Right renal cortex interstitium (tissue), 3 donors: ENCODE measurements at regions not wholly inside any gene's neighbourhood (a gene's known extent, or its start where the extent isn't known, plus 50 kb on each side); places are given as distances from the start of the nearest gene placed in this dataset.
"Not testable (repeated sequence)": the region's sequence is repeated elsewhere in the genome, so short reads cannot be mapped to it uniquely, and the experiment has no call there.

Experiments
- DNase-seq, 3 donors: peaks; one replicate each; pipeline ENCODE4 v3.0.0-alpha.2; 2013; ENCODE audit warnings: low read depth in 3 of 3, low spot score in 2 of 3

GRCh38 chr4:52370576-52370975 is 288.5 kb downstream of the USP46 start:
- no peak for DNase-seq

- no peak for DNase-seq
Observed at GRCh38 chr4:52371841-52372240, 287.3 kb downstream of the USP46 start.

- no peak for DNase-seq
Observed at GRCh38 chr4:52372269-52372668, 286.8 kb downstream of the USP46 start.

GRCh38 chr4:52372747-52373146 is 286.4 kb downstream of the USP46 start:
- no peak for DNase-seq

GRCh38 chr4:52373650-52374049 is 285.5 kb downstream of the USP46 start:
- no peak for DNase-seq

- no peak for DNase-seq
Observed at GRCh38 chr4:52374877-52375276, 284.2 kb downstream of the USP46 start.

- DNase-seq: peak in 1 of 3 donors; percentile 50
Observed at GRCh38 chr4:52376132-52376704, 282.9 kb downstream of the USP46 start.

- DNase-seq: no peak
Observed at GRCh38 chr4:52377563-52377962, 281.5 kb downstream of the USP46 start.

GRCh38 chr4:52407545-52407944 is 251.6 kb downstream of the USP46 start:
- DNase-seq: no peak

GRCh38 chr4:52408032-52408431 is 251.1 kb downstream of the USP46 start:
- DNase-seq: no peak

- no peak for DNase-seq
Observed at GRCh38 chr4:52408471-52408870, 250.6 kb downstream of the USP46 start.

GRCh38 chr4:52409766-52410165 is 249.3 kb downstream of the USP46 start:
- not testable (repeated sequence) for DNase-seq

- DNase-seq: no peak
Observed at GRCh38 chr4:52410971-52411370, 248.1 kb downstream of the USP46 start.

- no peak for DNase-seq
Observed at GRCh38 chr4:52420330-52420729, 238.8 kb downstream of the USP46 start.

- no peak for DNase-seq
Observed at GRCh38 chr4:52421811-52422213, 237.3 kb downstream of the USP46 start.

- no peak for DNase-seq
Observed at GRCh38 chr4:52423967-52424366, 235.1 kb downstream of the USP46 start.

- no peak for DNase-seq
Observed at GRCh38 chr4:52425751-52426326, 233.3 kb downstream of the USP46 start.

GRCh38 chr4:52431410-52431809 is 227.7 kb downstream of the USP46 start:
- DNase-seq: peak in 1 of 3 donors; percentile 57

GRCh38 chr4:52431869-52432268 is 227.2 kb downstream of the USP46 start:
- no peak for DNase-seq

- DNase-seq: not testable (repeated sequence)
Observed at GRCh38 chr4:52442524-52442923, 216.6 kb downstream of the USP46 start.

- no peak for DNase-seq
Observed at GRCh38 chr4:52472444-52472843, 186.7 kb downstream of the USP46 start.

GRCh38 chr4:52477191-52477780 is 181.8 kb downstream of the USP46 start:
- no peak for DNase-seq
